ENCODE measurements at regions not wholly inside any gene's neighbourhood (a gene's known extent, or its start where the extent isn't known, plus 50 kb on each side); places are given as distances from the start of the nearest gene placed in this dataset.

DNA sequence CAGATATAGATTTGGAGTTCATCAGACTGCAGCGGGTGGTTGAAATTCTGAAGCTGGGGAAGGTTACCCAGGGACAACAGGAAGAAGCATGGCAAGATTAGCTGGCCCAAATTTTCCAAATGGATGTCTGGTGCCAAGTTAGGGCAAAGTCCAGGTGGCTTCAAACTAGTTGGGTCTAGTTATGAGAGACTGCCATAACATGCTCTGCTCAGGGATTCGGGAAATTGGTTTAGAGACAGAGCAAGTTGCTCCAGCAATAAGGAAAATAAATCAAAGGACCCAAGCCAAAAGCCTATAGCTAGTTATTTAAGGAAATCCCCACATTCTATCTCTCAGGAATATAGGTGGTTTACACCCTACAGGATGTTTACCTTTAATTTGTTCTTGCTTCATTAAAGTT, 125.7 kb upstream of the BTG1 start:
- H3K36me3 ChIP-seq (ENCODE audit: control insufficient read depth, insufficient read depth, low read length), result no peaks in the 10 kb centered on the region
- H3K4me1 ChIP-seq (ENCODE audit: control insufficient read depth, low read depth, low read length), result no peaks in the 10 kb centered on the region
- H3K4ac ChIP-seq (ENCODE audit: low read depth, low read length), result no peak overlapping the region
- no peaks in the 10 kb centered on the region for H3K79me1 ChIP-seq (ENCODE audit: low read length)
- H2BK5ac ChIP-seq (ENCODE audit: low read length), result no peak overlapping the region
- no peak overlapping the region for H4K8ac ChIP-seq (ENCODE audit: low read depth, low read length)
- H2BK15ac ChIP-seq (replicated peaks; ENCODE audit: low read depth), result no peak overlapping the region
- H3K56ac ChIP-seq (ENCODE audit: low read length), result no peak overlapping the region
- no peak overlapping the region for H3K27ac ChIP-seq (ENCODE audit: low read depth, low read length)
- no peak overlapping the region for H3K4me3 ChIP-seq (ENCODE audit: low read length)
- DNase-seq, result no peak
- no CpG with 5 or more reads among the region's 2 CpGs for WGBS (ENCODE audit: extremely low coverage, insufficient coverage, low lambda C conversion rate)
- no peak overlapping the region for H2AK5ac ChIP-seq (ENCODE audit: low read length)
- no peaks in the 10 kb centered on the region for H3K79me2 ChIP-seq (ENCODE audit: control insufficient read depth, insufficient read depth, low read length)
- no peak overlapping the region for H3K23ac ChIP-seq (ENCODE audit: low read length)
- H2BK120ac ChIP-seq (ENCODE audit: low read depth, low read length), result no peak overlapping the region
- no peaks in the 10 kb centered on the region for H3K27me3 ChIP-seq (ENCODE audit: insufficient read depth, low read length, poor library complexity)
- no peak overlapping the region for H3K9ac ChIP-seq (ENCODE audit: low read length)
- H3K18ac ChIP-seq (ENCODE audit: low read length), result no peak overlapping the region
- no peak overlapping the region for H4K5ac ChIP-seq (ENCODE audit: low read length)
- H3K4me2 ChIP-seq (ENCODE audit: low read length), result no peak overlapping the region

DNA sequence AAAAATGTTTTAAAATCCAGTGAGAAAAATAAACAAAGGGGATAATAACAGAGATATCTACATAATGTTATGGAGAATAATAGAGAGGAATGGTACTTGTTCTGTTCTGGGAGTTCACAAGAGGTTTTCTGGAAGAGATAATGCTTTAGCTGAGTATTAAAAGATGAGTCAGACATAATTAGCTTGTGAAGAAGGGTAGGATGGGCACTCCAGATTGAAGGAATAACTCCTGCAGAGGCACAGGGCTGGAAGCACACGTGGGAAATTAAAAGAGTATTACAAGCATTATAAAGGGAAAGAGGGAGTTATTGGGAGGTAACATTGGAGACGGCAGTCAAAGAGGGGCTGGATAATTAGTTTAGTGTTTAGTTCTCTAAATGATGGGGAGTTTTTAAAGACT, 124.9 kb upstream of the BTG1 start:
- Histone ChIP-seq H3K27me3 (ENCODE audit: insufficient read depth, low read length, poor library complexity) (no peaks in the 10 kb centered on the region), H3K56ac (ENCODE audit: low read length) (no peak overlapping the region), H3K9ac (ENCODE audit: low read length) (no peak overlapping the region), H3K79me1 (ENCODE audit: low read length) (no peaks in the 10 kb centered on the region), H3K18ac (ENCODE audit: low read length) (no peak overlapping the region), H2BK15ac (replicated peaks; ENCODE audit: low read depth) (no peak overlapping the region), H3K4ac (ENCODE audit: low read depth, low read length) (no peak overlapping the region), H2BK5ac (ENCODE audit: low read length) (no peak overlapping the region), H4K8ac (ENCODE audit: low read depth, low read length) (no peak overlapping the region), H3K4me2 (ENCODE audit: low read length) (no peak overlapping the region), H3K36me3 (ENCODE audit: control insufficient read depth, insufficient read depth, low read length) (no peaks in the 10 kb centered on the region), H3K23ac (ENCODE audit: low read length) (no peak overlapping the region), H3K4me3 (ENCODE audit: low read length) (no peak overlapping the region), H2BK120ac (ENCODE audit: low read depth, low read length) (no peak overlapping the region), H3K79me2 (ENCODE audit: control insufficient read depth, insufficient read depth, low read length) (no peaks in the 10 kb centered on the region), H3K4me1 (ENCODE audit: control insufficient read depth, low read depth, low read length) (no peaks in the 10 kb centered on the region), H4K5ac (ENCODE audit: low read length) (no peak overlapping the region), H2AK5ac (ENCODE audit: low read length) (no peak overlapping the region), H3K27ac (ENCODE audit: low read depth, low read length) (no peak overlapping the region)
- WGBS (ENCODE audit: extremely low coverage, insufficient coverage, low lambda C conversion rate), result no CpG with 5 or more reads among the region's 2 CpGs
- no peak for DNase-seq

- Histone ChIP-seq H3K4me1 (ENCODE audit: control insufficient read depth, low read depth, low read length) (no peaks in the 10 kb centered on the region), H2BK5ac (ENCODE audit: low read length) (no peak overlapping the region), H2BK15ac (replicated peaks; ENCODE audit: low read depth) (no peak overlapping the region), H3K27ac (ENCODE audit: low read depth, low read length) (no peak overlapping the region), H3K56ac (ENCODE audit: low read length) (no peak overlapping the region), H4K5ac (ENCODE audit: low read length) (no peak overlapping the region), H3K4me3 (ENCODE audit: low read length) (no peak overlapping the region), H4K8ac (ENCODE audit: low read depth, low read length) (no peak overlapping the region), H3K9ac (ENCODE audit: low read length) (no peak overlapping the region), H3K36me3 (ENCODE audit: control insufficient read depth, insufficient read depth, low read length) (no peaks in the 10 kb centered on the region), H3K79me1 (ENCODE audit: low read length) (no peaks in the 10 kb centered on the region), H3K79me2 (ENCODE audit: control insufficient read depth, insufficient read depth, low read length) (no peaks in the 10 kb centered on the region), H3K4me2 (ENCODE audit: low read length) (no peak overlapping the region), H3K4ac (ENCODE audit: low read depth, low read length) (no peak overlapping the region), H3K27me3 (ENCODE audit: insufficient read depth, low read length, poor library complexity) (no peaks in the 10 kb centered on the region), H3K23ac (ENCODE audit: low read length) (no peak overlapping the region), H2AK5ac (ENCODE audit: low read length) (no peak overlapping the region), H2BK120ac (ENCODE audit: low read depth, low read length) (no peak overlapping the region), H3K18ac (ENCODE audit: low read length) (no peak overlapping the region)
- DNase-seq, result no peak
Observed at GRCh38 chr12:92268946-92269345, 123.3 kb upstream of the BTG1 start.

DNA sequence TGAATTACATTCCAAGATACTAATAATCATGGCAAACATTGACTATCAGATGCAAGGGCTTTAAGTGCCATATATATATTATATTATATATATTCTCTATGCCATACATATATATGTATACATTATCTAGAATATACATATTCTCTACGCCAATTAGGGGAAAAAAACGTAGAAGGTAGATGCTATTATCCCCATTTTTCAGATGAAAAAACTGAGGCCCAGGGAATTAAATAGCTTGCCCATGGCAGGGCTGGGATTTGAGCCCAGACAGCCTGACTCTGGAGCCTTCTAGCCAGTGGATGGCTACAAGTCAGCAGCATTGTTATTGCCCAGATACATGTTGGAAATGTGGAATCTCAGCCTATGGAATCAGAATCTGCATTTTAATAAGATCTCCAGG, 116.0 kb upstream of the BTG1 start:
- Histone ChIP-seq H2BK5ac (ENCODE audit: low read length) (no peak overlapping the region), H3K79me2 (ENCODE audit: control insufficient read depth, insufficient read depth, low read length) (no peaks in the 10 kb centered on the region), H3K18ac (ENCODE audit: low read length) (no peak overlapping the region), H4K8ac (ENCODE audit: low read depth, low read length) (no peak overlapping the region), H3K27ac (ENCODE audit: low read depth, low read length) (no peak overlapping the region), H3K4me2 (ENCODE audit: low read length) (no peak overlapping the region), H3K79me1 (ENCODE audit: low read length) (no peaks in the 10 kb centered on the region), H4K5ac (ENCODE audit: low read length) (no peak overlapping the region), H2AK5ac (ENCODE audit: low read length) (no peak overlapping the region), H2BK120ac (ENCODE audit: low read depth, low read length) (no peak overlapping the region), H3K27me3 (ENCODE audit: insufficient read depth, low read length, poor library complexity) (no peaks in the 10 kb centered on the region), H3K4me3 (ENCODE audit: low read length) (no peak overlapping the region), H3K9ac (ENCODE audit: low read length) (no peak overlapping the region), H3K56ac (ENCODE audit: low read length) (no peak overlapping the region), H3K36me3 (ENCODE audit: control insufficient read depth, insufficient read depth, low read length) (no peaks in the 10 kb centered on the region), H3K4ac (ENCODE audit: low read depth, low read length) (no peak overlapping the region), H3K4me1 (ENCODE audit: control insufficient read depth, low read depth, low read length) (no peaks in the 10 kb centered on the region), H2BK15ac (replicated peaks; ENCODE audit: low read depth) (no peak overlapping the region), H3K23ac (ENCODE audit: low read length) (no peak overlapping the region)
- DNase-seq, result no peak
- no CpG with 5 or more reads among the region's 2 CpGs for WGBS (ENCODE audit: extremely low coverage, insufficient coverage, low lambda C conversion rate)

- no CpG with 5 or more reads among the region's 3 CpGs for WGBS (ENCODE audit: extremely low coverage, insufficient coverage, low lambda C conversion rate)
- H3K18ac ChIP-seq (ENCODE audit: low read length), result no peak overlapping the region
Observed at GRCh38 chr12:92261071-92261470, 115.4 kb upstream of the BTG1 start.

DNA sequence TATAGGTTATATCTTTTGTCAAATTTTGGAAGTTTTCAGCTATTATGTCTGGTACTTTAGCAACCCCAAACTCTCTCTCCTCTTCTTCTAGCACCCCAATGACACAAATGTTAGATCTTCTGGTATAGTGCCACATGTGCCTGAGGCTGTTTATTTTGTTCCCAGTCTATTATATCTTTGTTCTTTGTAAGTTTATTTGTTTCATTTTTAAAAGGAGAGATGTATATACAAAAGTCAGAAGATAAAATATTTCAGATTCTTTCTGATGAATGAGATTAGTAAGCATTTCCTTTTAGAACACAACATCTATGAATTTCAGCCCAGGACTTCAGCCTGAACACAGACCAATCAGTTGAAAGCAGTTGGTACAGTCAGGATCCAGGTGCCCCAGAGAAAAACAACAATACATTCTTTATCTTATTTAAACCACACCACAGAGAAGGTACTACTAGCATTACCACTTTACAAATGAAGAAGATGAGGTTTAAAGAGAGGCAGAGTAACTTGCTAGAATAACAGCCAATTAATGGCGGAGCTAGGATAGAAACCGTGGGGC, 114.1 kb upstream of the BTG1 start:
- no peak overlapping the region for H3K27ac ChIP-seq (ENCODE audit: low read depth, low read length)
- H3K4me1 ChIP-seq (ENCODE audit: control insufficient read depth, low read depth, low read length), result no peaks in the 10 kb centered on the region
- H3K18ac ChIP-seq (ENCODE audit: low read length), result no peak overlapping the region
- H3K27me3 ChIP-seq (ENCODE audit: insufficient read depth, low read length, poor library complexity), result no peaks in the 10 kb centered on the region
- no peak overlapping the region for H3K4ac ChIP-seq (ENCODE audit: low read depth, low read length)
- no peak overlapping the region for H2AK5ac ChIP-seq (ENCODE audit: low read length)
- H3K56ac ChIP-seq (ENCODE audit: low read length), result no peak overlapping the region
- H3K79me2 ChIP-seq (ENCODE audit: control insufficient read depth, insufficient read depth, low read length), result no peaks in the 10 kb centered on the region
- no peaks in the 10 kb centered on the region for H3K36me3 ChIP-seq (ENCODE audit: control insufficient read depth, insufficient read depth, low read length)
- no CpG with 5 or more reads among the region's 2 CpGs for WGBS (ENCODE audit: extremely low coverage, insufficient coverage, low lambda C conversion rate)
- no peak overlapping the region for H2BK120ac ChIP-seq (ENCODE audit: low read depth, low read length)
- no peak overlapping the region for H3K4me2 ChIP-seq (ENCODE audit: low read length)
- no peak overlapping the region for H4K5ac ChIP-seq (ENCODE audit: low read length)
- H2BK5ac ChIP-seq (ENCODE audit: low read length), result no peak overlapping the region
- no peak for DNase-seq
- no peak overlapping the region for H4K8ac ChIP-seq (ENCODE audit: low read depth, low read length)
- no peak overlapping the region for H3K9ac ChIP-seq (ENCODE audit: low read length)
- H3K23ac ChIP-seq (ENCODE audit: low read length), result no peak overlapping the region
- H2BK15ac ChIP-seq (replicated peaks; ENCODE audit: low read depth), result no peak overlapping the region
- H3K4me3 ChIP-seq (ENCODE audit: low read length), result no peak overlapping the region
- H3K79me1 ChIP-seq (ENCODE audit: low read length), result no peaks in the 10 kb centered on the region

More at GRCh38 chr12:92261071-92261470, 115.4 kb upstream of the BTG1 start:
- DNase-seq, result no peak
- Histone ChIP-seq H4K5ac (ENCODE audit: low read length) (no peak overlapping the region), H3K4me2 (ENCODE audit: low read length) (no peak overlapping the region), H3K79me2 (ENCODE audit: control insufficient read depth, insufficient read depth, low read length) (no peaks in the 10 kb centered on the region), H2BK15ac (replicated peaks; ENCODE audit: low read depth) (no peak overlapping the region), H3K56ac (ENCODE audit: low read length) (no peak overlapping the region), H2BK5ac (ENCODE audit: low read length) (no peak overlapping the region), H3K23ac (ENCODE audit: low read length) (no peak overlapping the region), H3K4ac (ENCODE audit: low read depth, low read length) (no peak overlapping the region), H2AK5ac (ENCODE audit: low read length) (no peak overlapping the region), H3K4me1 (ENCODE audit: control insufficient read depth, low read depth, low read length) (no peaks in the 10 kb centered on the region), H3K27me3 (ENCODE audit: insufficient read depth, low read length, poor library complexity) (no peaks in the 10 kb centered on the region), H3K9ac (ENCODE audit: low read length) (no peak overlapping the region), H3K4me3 (ENCODE audit: low read length) (no peak overlapping the region), H3K79me1 (ENCODE audit: low read length) (no peaks in the 10 kb centered on the region), H2BK120ac (ENCODE audit: low read depth, low read length) (no peak overlapping the region), H3K36me3 (ENCODE audit: control insufficient read depth, insufficient read depth, low read length) (no peaks in the 10 kb centered on the region), H4K8ac (ENCODE audit: low read depth, low read length) (no peak overlapping the region), H3K27ac (ENCODE audit: low read depth, low read length) (no peak overlapping the region)
